ENCODE measurements at regions not wholly inside any gene's neighbourhood (a gene's known extent, or its start where the extent isn't known, plus 50 kb on each side); places are given as distances from the start of the nearest gene placed in this dataset.

DNA sequence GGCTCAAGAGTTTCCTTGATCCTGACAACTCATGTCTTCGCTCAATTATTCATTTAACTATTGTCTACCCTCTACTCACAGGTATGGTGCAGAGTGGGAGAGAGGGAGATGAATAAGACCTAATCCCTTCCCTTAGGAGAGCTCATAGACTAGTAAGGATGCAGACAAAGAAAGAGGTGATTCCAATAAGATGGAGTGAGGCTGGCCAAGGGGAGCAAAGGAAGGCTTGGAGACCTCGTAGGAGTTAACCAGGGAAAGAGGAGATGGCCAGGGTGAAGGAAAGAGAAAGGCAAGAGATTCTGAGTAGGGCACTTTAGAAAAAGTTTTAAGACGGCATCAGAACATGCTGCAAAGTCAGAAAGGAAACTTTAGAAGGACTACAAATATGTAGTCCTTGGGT lies 588.5 kb downstream of the VRK1 start:
- H3K27me3 Mint-ChIP-seq: no peaks in the 10 kb centered on the region
- H3K27ac Mint-ChIP-seq: no peak overlapping the region
- intact Hi-C loops (cut with micrococcal nuclease): loop anchor here (10.0 kb wide), 2 partner anchors 219 to 319 kb away; no protein-coding TSS in a partner anchor
- DNase-seq: no peak
- peaks cover 28% of the 10 kb centered on the region for H3K4me1 Mint-ChIP-seq
- H3K4me3 Mint-ChIP-seq: no peak overlapping the region
- peaks cover 17% of the 10 kb centered on the region for H3K9me3 Mint-ChIP-seq
- peaks cover 3% of the 10 kb centered on the region for H3K36me3 Mint-ChIP-seq (ENCODE audit: low read depth)

DNA sequence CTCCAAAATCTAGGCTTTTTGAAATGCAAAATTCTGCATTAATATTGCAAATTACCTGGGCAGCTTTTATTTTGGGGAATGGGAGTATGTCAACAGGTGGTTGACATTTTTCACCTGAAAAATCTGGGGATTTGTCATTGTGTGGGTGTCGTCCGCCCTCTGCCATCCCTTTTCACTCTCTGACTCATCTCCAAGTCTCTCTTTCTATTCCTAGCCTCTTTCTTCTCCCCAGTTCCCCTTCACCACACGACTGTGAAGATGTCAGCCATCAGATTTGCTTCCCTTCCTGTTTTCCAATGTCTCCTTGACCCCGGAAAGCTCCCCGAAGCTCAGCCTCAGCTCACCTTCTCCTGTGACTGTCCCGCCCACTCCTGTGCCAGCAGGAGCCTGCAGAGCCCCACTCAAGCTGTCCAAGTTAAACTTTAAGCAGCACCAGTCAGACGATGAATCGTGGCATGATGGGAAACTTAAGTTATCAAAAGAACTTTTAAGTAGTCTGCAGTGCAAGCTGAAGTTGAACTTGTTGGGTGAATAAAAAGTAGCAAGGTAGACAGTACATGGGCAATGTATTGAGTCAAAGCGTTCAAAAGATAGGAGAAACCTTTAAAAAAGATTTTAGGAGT lies 590.2 kb downstream of the VRK1 start:
- Mint-ChIP-seq H3K36me3 (ENCODE audit: low read depth) (no peaks in the 10 kb centered on the region), H3K27ac (peak overlapping the region; percentile 77), H3K4me1 (peaks cover 16% of the 10 kb centered on the region), H3K27me3 (no peaks in the 10 kb centered on the region), H3K4me3 (peak overlapping the region; percentile 67), H3K9me3 (peaks cover 11% of the 10 kb centered on the region)
- no peak for DNase-seq
- intact Hi-C loops (cut with micrococcal nuclease): loop anchor here (10.0 kb wide), 2 partner anchors 217 to 317 kb away; no protein-coding TSS in a partner anchor

- H3K36me3 Mint-ChIP-seq (ENCODE audit: low read depth): no peaks in the 10 kb centered on the region
- H3K9me3 Mint-ChIP-seq: peaks cover 11% of the 10 kb centered on the region
- peaks cover 16% of the 10 kb centered on the region for H3K4me1 Mint-ChIP-seq
- H3K27me3 Mint-ChIP-seq: no peaks in the 10 kb centered on the region
- DNase-seq: no peak
- H3K4me3 Mint-ChIP-seq: no peak overlapping the region
- intact Hi-C loops (cut with micrococcal nuclease): loop anchor here (10.0 kb wide), 2 partner anchors 216 to 316 kb away; no protein-coding TSS in a partner anchor
- H3K27ac Mint-ChIP-seq: no peak overlapping the region
Observed at GRCh38 chr14:97388408-97388807, 591.2 kb downstream of the VRK1 start.

- no peak overlapping the region for H3K27ac Mint-ChIP-seq
- H3K4me1 Mint-ChIP-seq: peaks cover 16% of the 10 kb centered on the region
- intact Hi-C loops (cut with micrococcal nuclease): no loop called here
- no peaks in the 10 kb centered on the region for H3K27me3 Mint-ChIP-seq
- DNase-seq: no peak
- H3K36me3 Mint-ChIP-seq (ENCODE audit: low read depth): no peaks in the 10 kb centered on the region
- peaks cover 4% of the 10 kb centered on the region for H3K9me3 Mint-ChIP-seq
- H3K4me3 Mint-ChIP-seq: no peak overlapping the region
Observed at GRCh38 chr14:97390096-97390724, 593.0 kb downstream of the VRK1 start.

- H3K4me1 Mint-ChIP-seq: peaks cover 3% of the 10 kb centered on the region
- DNase-seq: no peak
- H3K27me3 Mint-ChIP-seq: peaks cover 3% of the 10 kb centered on the region
- no peak overlapping the region for H3K27ac Mint-ChIP-seq
- peaks cover under 1% of the 10 kb centered on the region for H3K9me3 Mint-ChIP-seq
- H3K36me3 Mint-ChIP-seq (ENCODE audit: low read depth): no peaks in the 10 kb centered on the region
- H3K4me3 Mint-ChIP-seq: no peak overlapping the region
- intact Hi-C loops (cut with micrococcal nuclease): no loop called here
Observed at GRCh38 chr14:97393244-97393643, 596.1 kb downstream of the VRK1 start.

GRCh38 chr14:97395068-97395467 lies 597.9 kb downstream of the VRK1 start:
- intact Hi-C loops (cut with micrococcal nuclease): no loop called here
- peaks cover 3% of the 10 kb centered on the region for H3K27me3 Mint-ChIP-seq
- H3K27ac Mint-ChIP-seq: no peak overlapping the region
- H3K4me3 Mint-ChIP-seq: no peak overlapping the region
- peaks cover 2% of the 10 kb centered on the region for H3K36me3 Mint-ChIP-seq (ENCODE audit: low read depth)
- DNase-seq: no peak
- peaks cover 3% of the 10 kb centered on the region for H3K4me1 Mint-ChIP-seq
- H3K9me3 Mint-ChIP-seq: peaks cover 7% of the 10 kb centered on the region

DNA sequence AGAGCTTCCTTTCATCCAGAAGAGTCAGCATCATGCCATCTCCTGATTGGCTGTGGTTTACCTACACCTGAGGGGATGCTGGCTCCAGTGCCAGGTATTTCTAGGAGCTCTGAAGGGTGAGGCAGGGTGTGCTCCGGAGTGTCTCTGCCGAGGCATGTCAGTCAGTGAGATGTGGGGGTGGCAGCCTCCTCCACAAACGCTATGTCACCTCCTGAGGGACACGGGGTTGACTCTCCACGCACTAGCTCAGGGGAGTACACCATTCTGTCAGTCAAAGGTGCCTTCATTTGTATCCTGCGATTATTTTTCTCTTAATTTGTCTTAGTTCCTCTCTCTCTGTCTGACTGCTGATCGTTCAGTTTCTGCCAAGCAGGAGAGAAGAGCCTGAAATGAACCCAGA lies 604.5 kb downstream of the VRK1 start:
- Mint-ChIP-seq H3K4me1 (peaks cover 3% of the 10 kb centered on the region), H3K9me3 (peaks cover 10% of the 10 kb centered on the region), H3K36me3 (ENCODE audit: low read depth) (peaks cover 2% of the 10 kb centered on the region), H3K27me3 (peaks cover 3% of the 10 kb centered on the region), H3K27ac (no peak overlapping the region), H3K4me3 (no peak overlapping the region)
- intact Hi-C loops (cut with micrococcal nuclease): no loop called here
- no peak for DNase-seq

DNA sequence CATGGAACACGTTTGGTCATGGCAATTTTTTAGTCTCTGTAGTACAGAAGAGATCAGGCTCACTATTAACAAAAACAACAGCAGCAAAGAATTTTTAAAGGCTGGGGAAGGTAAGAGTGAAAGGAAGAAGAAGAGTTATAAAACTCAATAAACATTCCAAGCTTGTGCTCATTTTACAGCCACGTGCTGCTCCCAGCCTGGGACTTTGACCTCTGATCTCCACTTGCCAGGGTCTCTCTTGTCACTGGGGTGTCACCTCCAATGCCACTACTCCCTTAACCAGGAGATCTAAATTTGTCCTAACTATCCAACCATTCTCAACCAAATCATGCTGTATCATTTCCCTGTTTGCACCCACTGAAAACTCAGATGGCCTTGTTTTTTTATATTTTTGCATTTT lies 605.1 kb downstream of the VRK1 start:
- Mint-ChIP-seq H3K4me3 (no peak overlapping the region), H3K36me3 (ENCODE audit: low read depth) (peaks cover 2% of the 10 kb centered on the region), H3K27ac (no peak overlapping the region), H3K27me3 (peaks cover 3% of the 10 kb centered on the region), H3K4me1 (peaks cover 5% of the 10 kb centered on the region), H3K9me3 (peaks cover 10% of the 10 kb centered on the region)
- DNase-seq: no peak
- intact Hi-C loops (cut with micrococcal nuclease): no loop called here

- peak overlapping the region; percentile 64 for H3K4me3 Mint-ChIP-seq
- no peak for DNase-seq
- H3K27me3 Mint-ChIP-seq: no peaks in the 10 kb centered on the region
- no peaks in the 10 kb centered on the region for H3K9me3 Mint-ChIP-seq
- H3K27ac Mint-ChIP-seq: peak overlapping the region; percentile 86
- intact Hi-C loops (cut with micrococcal nuclease): loop anchor here (1.0 to 5.0 kb wide), 5 partner anchors 28 to 305 kb away; no protein-coding TSS in a partner anchor
- H3K4me1 Mint-ChIP-seq: peaks cover 28% of the 10 kb centered on the region
- H3K36me3 Mint-ChIP-seq (ENCODE audit: low read depth): no peaks in the 10 kb centered on the region
Observed at GRCh38 chr14:97407701-97408407, 610.7 kb downstream of the VRK1 start.

GRCh38 chr14:97408503-97408902 lies 611.3 kb downstream of the VRK1 start:
- Mint-ChIP-seq H3K4me3 (peak overlapping the region; percentile 64), H3K4me1 (peaks cover 28% of the 10 kb centered on the region), H3K9me3 (no peaks in the 10 kb centered on the region), H3K27me3 (no peaks in the 10 kb centered on the region), H3K27ac (peak overlapping the region; percentile 86), H3K36me3 (ENCODE audit: low read depth) (no peaks in the 10 kb centered on the region)
- DNase-seq: no peak
- intact Hi-C loops (cut with micrococcal nuclease): loop anchor here (1.0 to 5.0 kb wide), 5 partner anchors 28 to 304 kb away; no protein-coding TSS in a partner anchor

- Mint-ChIP-seq H3K4me1 (peaks cover 31% of the 10 kb centered on the region), H3K36me3 (ENCODE audit: low read depth) (no peaks in the 10 kb centered on the region), H3K9me3 (no peaks in the 10 kb centered on the region), H3K4me3 (peak overlapping the region; percentile 64), H3K27ac (peak overlapping the region; percentile 86), H3K27me3 (peaks cover 5% of the 10 kb centered on the region)
- peak; percentile 82 for DNase-seq
- intact Hi-C loops (cut with micrococcal nuclease): loop anchor here (1.0 to 5.0 kb wide), 7 partner anchors 29 to 304 kb away; no protein-coding TSS in a partner anchor
Observed at GRCh38 chr14:97408937-97409815, 612.0 kb downstream of the VRK1 start.

- intact Hi-C loops (cut with micrococcal nuclease): no loop called here
- Mint-ChIP-seq H3K4me3 (no peak overlapping the region), H3K27ac (no peak overlapping the region), H3K27me3 (peaks cover 10% of the 10 kb centered on the region), H3K9me3 (no peaks in the 10 kb centered on the region), H3K36me3 (ENCODE audit: low read depth) (no peaks in the 10 kb centered on the region), H3K4me1 (peaks cover 31% of the 10 kb centered on the region)
- DNase-seq: no peak
Observed at GRCh38 chr14:97410667-97411620, 613.8 kb downstream of the VRK1 start.

Data from activated CD4-positive, alpha-beta T cell treated with anti-CD3 and anti-CD28 coated beads, Interleukin-2, amount 10 ng/mL, durations not matched to agents 24 days and 14 days (primary cell).